HCT116 (cell line): ENCODE measurements at regions not wholly inside any gene's neighbourhood (a gene's known extent, or its start where the extent isn't known, plus 50 kb on each side); places are given as distances from the start of the nearest gene placed in this dataset.

Source experiments
- ATAC-seq: fragments of 200-7000 bp; cut with Tn5 transposase; 2 replicates; pipeline ENCODE4 v1.9.1; 2020; ENCODE audit warnings: mild to moderate bottlenecking, moderate library complexity
- BruUV-seq: library from RNA; stranded (reverse); fragments of 400-500 nt; replicated peaks from 2 replicates; lab custom pipeline; 2021; lab: Mats Ljungman, UMichigan
- CTCF ChIA-PET: fragments of 300-600 bp; sonication (Branson Sonifier 250); formaldehyde crosslinking; loops from one replicate; lab custom pipeline; 2021; ENCODE audit warnings: antibody characterized with exemption; lab: Charles Lee
- POLR2A ChIA-PET: fragments of 300-600, 350-600 bp; sonication (Branson Sonifier 250); formaldehyde crosslinking; loops from one replicate; lab custom pipeline; 2021; ENCODE audit warnings: antibody characterized with exemption; lab: Charles Lee
- RAD21 ChIA-PET, 2 experiments: fragments of 300-600 bp; sonication (Branson Sonifier 250); formaldehyde crosslinking; loops; one replicate each; lab custom pipeline; 2023; ENCODE audit warnings: low total read pairs in 2 of 2; ENCODE audit not compliant: uncharacterized antibody in 2 of 2, unreplicated experiment in 2 of 2, low non-redundant PET in 1 of 2; lab: Charles Lee
- DNase-seq: peaks from one replicate; pipeline ENCODE4 v3.0.0-alpha.2; 2010; ENCODE audit warnings: low read depth, low spot score
- H2AFZ ChIP-seq: fragments of 200-600 bp; shearing (Covaris generic), sonication (generic); 2 replicates; pipeline ENCODE4 v1.6.1; 2017; ENCODE audit warnings: low read depth, mixed run types, mixed read lengths, antibody characterized with exemption, low read length; ENCODE audit not compliant: poor library complexity, severe bottlenecking
- H3K27ac ChIP-seq: 2 replicates; pipeline ENCODE4 v1.5.1; 2012; ENCODE audit warnings: low read depth, low read length
- H3K27me3 ChIP-seq: fragments of 200-600 bp; sonication (generic); 2 replicates; pipeline ENCODE4 v1.6.1; 2016; ENCODE audit warnings: mixed run types, low read length, mixed read lengths; ENCODE audit not compliant: insufficient read depth
- H3K36me3 ChIP-seq, 2 experiments: fragments of 200-500 bp in 1 of 2; fragments of 200-600 bp in 1 of 2; sonication (Bioruptor generic) in 1 of 2; sonication (generic) in 1 of 2; 2 replicates each; pipeline versions ENCODE4 v1.5.1 to v1.6.1; 2014 to 2016; ENCODE audit warnings: low read length in 2 of 2, inconsistent platforms in 1 of 2, mixed read lengths in 1 of 2, mixed run types in 1 of 2; ENCODE audit not compliant: insufficient read depth in 2 of 2, control insufficient read depth in 1 of 2
- H3K4me1 ChIP-seq, 2 experiments: fragments of 200-600 bp in 1 of 2; sonication (generic) in 1 of 2; 2 replicates each; pipeline versions ENCODE4 v1.5.1 to v1.6.1; 2012 to 2017; ENCODE audit warnings: low read length in 2 of 2, inconsistent platforms in 1 of 2, mild to moderate bottlenecking in 1 of 2, mixed read lengths in 1 of 2, mixed run types in 1 of 2, moderate library complexity in 1 of 2; ENCODE audit not compliant: insufficient read depth in 2 of 2, control insufficient read depth in 1 of 2
- H3K4me2 ChIP-seq: fragments of 200-600 bp; sonication (generic); 2 replicates; pipeline ENCODE4 v1.6.1; 2017; ENCODE audit warnings: mixed run types, low read length, mixed read lengths
- H3K4me3 ChIP-seq, 2 experiments: fragments of 200-600 bp in 1 of 2; sonication (generic) in 1 of 2; replicated peaks in 1 of 2; 2 replicates each; pipeline ENCODE4 v1.5.1; 2011 to 2016; ENCODE audit warnings: low read length in 2 of 2, control low read depth in 1 of 2, low read depth in 1 of 2, mild to moderate bottlenecking in 1 of 2, mixed read lengths in 1 of 2, mixed run types in 1 of 2
- H3K79me2 ChIP-seq: fragments of 200-600 bp; sonication (generic); 2 replicates; pipeline ENCODE4 v1.6.1; 2017; ENCODE audit warnings: mild to moderate bottlenecking, mixed run types, low read length, moderate library complexity, mixed read lengths; ENCODE audit not compliant: insufficient read depth
- H3K9ac ChIP-seq: fragments of 200-600 bp; sonication (generic); 2 replicates; pipeline ENCODE4 v1.6.1; 2016; ENCODE audit warnings: low read length, mixed read lengths
- H3K9me2 ChIP-seq: fragments of 200-600 bp; sonication (generic), shearing (Covaris generic); 2 replicates; pipeline ENCODE4 v1.6.1; 2017; ENCODE audit warnings: mixed run types, mild to moderate bottlenecking, moderate library complexity; ENCODE audit not compliant: insufficient read depth
- H3K9me3 ChIP-seq, 2 experiments: fragments of 200-500 bp in 1 of 2; fragments of 200-600 bp in 1 of 2; sonication (Bioruptor generic) in 1 of 2; sonication (generic) in 1 of 2; 2 replicates each; pipeline ENCODE4 v1.6.1; 2014 to 2017; ENCODE audit warnings: low read length in 2 of 2, mixed read lengths in 2 of 2, inconsistent platforms in 1 of 2, low read depth in 1 of 2, mild to moderate bottlenecking in 1 of 2, mixed run types in 1 of 2, moderate library complexity in 1 of 2; ENCODE audit not compliant: control insufficient read depth in 1 of 2, insufficient read depth in 1 of 2
- H4K20me1 ChIP-seq: fragments of 200-600 bp; sonication (generic), shearing (Covaris generic); 2 replicates; pipeline ENCODE4 v1.6.1; 2017; ENCODE audit warnings: mixed run types, mild to moderate bottlenecking, moderate library complexity; ENCODE audit not compliant: insufficient read depth
- EGR1 ChIP-seq: IDR thresholded peaks from 2 replicates; pipeline ENCODE4 v1.6.1; 2012; ENCODE audit warnings: low read depth
- ELF1 ChIP-seq: IDR thresholded peaks from 2 replicates; pipeline ENCODE4 v1.6.1; 2012; ENCODE audit warnings: low read depth, borderline replicate concordance
- EZH2 ChIP-seq: fragments of 200-600 bp; sonication (generic); IDR thresholded peaks from 2 replicates; pipeline ENCODE4 v1.6.1; 2017; ENCODE audit warnings: antibody characterized with exemption, mixed run types
- EZH2phosphoT487 ChIP-seq: fragments of 200-600 bp; IDR thresholded peaks from 2 replicates; pipeline ENCODE4 v1.6.1; 2018; ENCODE audit warnings: antibody characterized with exemption, borderline replicate concordance
- FOSL1 ChIP-seq: IDR thresholded peaks from 2 replicates; pipeline ENCODE4 v1.6.1; 2012; ENCODE audit warnings: low read depth
- JUND ChIP-seq: IDR thresholded peaks from 2 replicates; pipeline ENCODE4 v1.6.1; 2012
- POLR2AphosphoS5 ChIP-seq: IDR thresholded peaks from 2 replicates; pipeline ENCODE4 v1.6.1; 2011; ENCODE audit warnings: mild to moderate bottlenecking, low read depth, low read length, moderate library complexity
- SIN3A ChIP-seq: IDR thresholded peaks from 2 replicates; pipeline ENCODE4 v1.6.1; 2012; ENCODE audit warnings: low read depth
- SP1 ChIP-seq: IDR thresholded peaks from 2 replicates; pipeline ENCODE4 v1.6.1; 2012; ENCODE audit warnings: low read depth
- SRF ChIP-seq: IDR thresholded peaks from 2 replicates; pipeline ENCODE4 v1.6.1; 2012; ENCODE audit warnings: low read depth
- YY1 ChIP-seq: IDR thresholded peaks from 2 replicates; pipeline ENCODE4 v1.6.1; 2011; ENCODE audit warnings: low read length, low read depth, moderate library complexity, mild to moderate bottlenecking; ENCODE audit not compliant: insufficient replicate concordance; ENCODE audit errors: extremely low read depth
- ZFX ChIP-seq: fragments of 450-650 bp; IDR thresholded peaks from 2 replicates; pipeline ENCODE4 v1.6.1; 2017
- ZNF274 ChIP-seq: fragments of 200-500 bp; sonication (Bioruptor generic); IDR thresholded peaks from 2 replicates; pipeline ENCODE4 v1.6.1; 2014; ENCODE audit warnings: mild to moderate bottlenecking, low read depth, low read length, inconsistent platforms
- intact Hi-C: fragments of 100-400 bp; cut with micrococcal nuclease; formaldehyde crosslinking; loops from 2 replicates; pipeline ENCODE4 v1.10.0; 2022
- TF ChIP-seq, protein P1 (sequence below), 3 experiments: fragments of 200-600 bp in 1 of 3; sonication (generic) in 1 of 3; IDR thresholded peaks in 2 of 3; conservative IDR thresholded peaks in 1 of 3; 2 replicates each; pipeline ENCODE4 v1.5.1; 2012 to 2017; ENCODE audit warnings: low read depth in 2 of 3, low read length in 2 of 3, antibody characterized with exemption in 1 of 3, borderline replicate concordance in 1 of 3, control low read depth in 1 of 3, mild to moderate bottlenecking in 1 of 3, mixed read lengths in 1 of 3, mixed run types in 1 of 3, moderate library complexity in 1 of 3; ENCODE audit not compliant: insufficient read depth in 1 of 3

DNA sequence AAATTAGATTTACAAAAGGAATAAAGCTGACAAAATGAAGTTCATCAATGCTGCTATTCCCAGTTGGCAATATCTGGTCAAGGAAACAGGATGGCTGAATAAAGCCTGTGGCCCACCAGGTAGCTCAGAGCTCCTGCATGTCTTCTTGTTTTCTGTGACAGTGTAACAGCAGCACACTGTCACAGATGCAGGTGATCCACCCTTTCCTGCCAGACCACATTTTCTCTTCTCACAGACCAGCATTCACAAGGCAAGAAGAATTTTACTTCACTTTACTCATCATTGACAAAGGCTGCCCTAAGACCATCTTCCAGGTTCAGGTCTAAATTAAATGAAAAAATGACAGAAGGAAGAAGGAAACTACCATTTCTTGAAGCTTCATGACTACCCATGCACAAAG is 166.2 kb upstream of the MEIS1 start:
- no TSS peak for BruUV-seq
- intact Hi-C loops: no loop called here

DNA sequence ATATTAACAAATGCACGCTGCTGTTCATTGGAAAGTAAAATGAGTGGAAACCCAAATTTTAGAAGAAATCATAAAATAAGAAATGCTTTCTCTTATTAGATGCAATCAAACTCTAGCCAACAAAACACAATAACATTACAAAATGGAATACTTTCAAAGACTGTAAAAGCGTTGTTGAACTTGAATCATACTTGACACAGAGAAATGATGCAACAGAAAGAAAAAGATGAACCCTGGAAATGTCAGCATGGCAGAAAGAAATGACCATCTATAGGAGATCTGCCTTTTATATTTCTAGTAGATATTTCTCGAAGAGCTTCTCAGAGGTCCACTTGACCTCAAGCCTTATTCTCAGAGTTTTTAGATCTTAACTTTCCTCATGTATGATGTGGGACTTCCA is 170.6 kb upstream of the MEIS1 start:
- H3K4me3 ChIP-seq: no peak overlapping the region
- TF ChIP-seq ZFX: no peak
- no peak for TF ChIP-seq POLR2AphosphoS5
- no peak for TF ChIP-seq YY1
- no peak for TF ChIP-seq ZNF274
- no peak for TF ChIP-seq EZH2phosphoT487
- TF ChIP-seq FOSL1: no peak
- no peak for TF ChIP-seq EZH2
- no peak for TF ChIP-seq SRF
- TF ChIP-seq JUND: no peak
- no peak for TF ChIP-seq SP1
- no peak for TF ChIP-seq EGR1
- TF ChIP-seq, protein P1, sequence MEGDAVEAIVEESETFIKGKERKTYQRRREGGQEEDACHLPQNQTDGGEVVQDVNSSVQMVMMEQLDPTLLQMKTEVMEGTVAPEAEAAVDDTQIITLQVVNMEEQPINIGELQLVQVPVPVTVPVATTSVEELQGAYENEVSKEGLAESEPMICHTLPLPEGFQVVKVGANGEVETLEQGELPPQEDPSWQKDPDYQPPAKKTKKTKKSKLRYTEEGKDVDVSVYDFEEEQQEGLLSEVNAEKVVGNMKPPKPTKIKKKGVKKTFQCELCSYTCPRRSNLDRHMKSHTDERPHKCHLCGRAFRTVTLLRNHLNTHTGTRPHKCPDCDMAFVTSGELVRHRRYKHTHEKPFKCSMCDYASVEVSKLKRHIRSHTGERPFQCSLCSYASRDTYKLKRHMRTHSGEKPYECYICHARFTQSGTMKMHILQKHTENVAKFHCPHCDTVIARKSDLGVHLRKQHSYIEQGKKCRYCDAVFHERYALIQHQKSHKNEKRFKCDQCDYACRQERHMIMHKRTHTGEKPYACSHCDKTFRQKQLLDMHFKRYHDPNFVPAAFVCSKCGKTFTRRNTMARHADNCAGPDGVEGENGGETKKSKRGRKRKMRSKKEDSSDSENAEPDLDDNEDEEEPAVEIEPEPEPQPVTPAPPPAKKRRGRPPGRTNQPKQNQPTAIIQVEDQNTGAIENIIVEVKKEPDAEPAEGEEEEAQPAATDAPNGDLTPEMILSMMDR (IDR thresholded peaks at IDR 0.05 in 2 of 3, conservative IDR thresholded peaks at IDR 0.05 in 1 of 3; ENCODE audit: borderline replicate concordance in 1 of 3, insufficient read depth in 1 of 3, low read depth in 2 of 3, low read length in 2 of 3): no peak
- no peak for TF ChIP-seq ELF1
- no peaks in the 10 kb centered on the region for H3K79me2 ChIP-seq
- no peaks in the 10 kb centered on the region for H3K36me3 ChIP-seq
- no peak overlapping the region for H3K27ac ChIP-seq
- H2AFZ ChIP-seq: no peak overlapping the region
- BruUV-seq: no TSS peak
- no peaks in the 10 kb centered on the region for H3K9me2 ChIP-seq
- DNase-seq (no peak), ATAC-seq (no peak)
- no peaks in the 10 kb centered on the region for H3K9me3 ChIP-seq
- POLR2A ChIA-PET: no interaction called here
- RAD21 ChIA-PET: no interaction called here
- H3K4me1 ChIP-seq: no peaks in the 10 kb centered on the region
- intact Hi-C loops: no loop called here
- no peak overlapping the region for H3K4me2 ChIP-seq
- H3K9ac ChIP-seq: no peak overlapping the region
- CTCF ChIA-PET: no interaction called here
- H3K27me3 ChIP-seq: no peaks in the 10 kb centered on the region
- no peaks in the 10 kb centered on the region for H4K20me1 ChIP-seq

More for the DNA sequence above, 166.2 kb upstream of the MEIS1 start:
- Histone ChIP-seq H3K4me1 (no peaks in the 10 kb centered on the region), H3K9me3 (no peaks in the 10 kb centered on the region), H3K4me2 (no peak overlapping the region), H2AFZ (no peak overlapping the region), H3K27me3 (no peaks in the 10 kb centered on the region), H3K9ac (no peak overlapping the region), H3K79me2 (no peaks in the 10 kb centered on the region), H3K36me3 (no peaks in the 10 kb centered on the region), H4K20me1 (no peaks in the 10 kb centered on the region), H3K4me3 (no peak overlapping the region), H3K27ac (no peak overlapping the region), H3K9me2 (no peaks in the 10 kb centered on the region)
- no peak for DNase-seq
- ChIA-PET RAD21 (no interaction called here), POLR2A (no interaction called here), CTCF (no interaction called here)
- TF ChIP-seq SRF (no peak), SIN3A (no peak), EZH2 (no peak), ELF1 (no peak), FOSL1 (no peak)
- no peak for ATAC-seq
